GM21423 (cell line): ENCODE measurements at regions not wholly inside any gene's neighbourhood (a gene's known extent, or its start where the extent isn't known, plus 50 kb on each side); places are given as distances from the start of the nearest gene placed in this dataset.
"Not testable (repeated sequence)": the region's sequence is repeated elsewhere in the genome, so short reads cannot be mapped to it uniquely, and the experiment has no call there.

Experiments
- ATAC-seq: cut with Tn5 transposase; IDR thresholded peaks from one replicate; pipeline ENCODE4 v1.9.1; 2021; ENCODE audit warnings: mild to moderate bottlenecking, moderate library complexity; ENCODE audit not compliant: unreplicated experiment

- ATAC-seq: not testable (repeated sequence)
Measured at GRCh38 chr1:149695066-149695465, 87.4 kb upstream of the FCGR1A start.

GRCh38 chr1:149700220-149700619, 82.3 kb upstream of the FCGR1A start:
- not testable (repeated sequence) for ATAC-seq

DNA sequence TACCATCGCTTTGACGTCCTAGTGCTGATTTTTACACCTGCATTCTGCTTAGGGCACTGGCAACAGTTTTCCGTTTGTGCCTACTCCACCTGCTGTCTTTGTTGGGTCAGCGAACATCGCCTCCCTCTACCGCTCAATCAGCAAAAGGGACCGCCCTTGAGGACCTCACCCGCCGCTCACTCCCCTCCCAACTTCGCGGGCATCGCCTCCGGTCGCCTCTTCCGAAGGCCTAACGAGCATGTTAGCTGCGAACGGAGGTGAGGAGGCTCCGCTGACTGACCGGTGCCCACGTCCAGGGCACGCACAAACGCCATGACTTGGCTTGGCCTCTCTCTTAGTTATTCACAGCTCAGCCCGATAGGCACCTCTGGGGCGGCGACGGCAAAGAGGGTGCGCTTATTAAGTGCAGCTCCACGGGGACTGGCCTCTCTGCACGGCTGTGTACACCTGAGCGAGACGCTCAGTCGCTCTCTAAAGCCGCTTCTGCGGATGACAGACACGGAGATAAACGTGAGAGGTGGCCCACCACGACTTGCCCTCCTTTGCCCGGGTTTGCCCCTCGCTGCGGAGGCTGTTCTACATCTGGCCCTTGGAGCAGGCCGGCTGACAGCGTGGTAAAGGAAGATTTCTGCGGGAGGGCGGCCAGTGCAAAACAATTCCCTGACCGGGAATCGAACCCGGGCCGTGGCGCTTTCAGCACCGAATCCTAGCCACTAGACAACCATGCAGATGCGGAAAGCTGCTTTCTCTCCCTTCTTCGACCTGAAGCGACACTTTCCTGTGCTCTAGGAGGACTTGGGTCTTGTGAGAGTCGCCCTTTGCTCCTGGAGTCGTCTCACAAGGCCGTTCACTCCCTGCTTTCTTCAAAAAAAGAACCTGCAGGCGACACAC, 81.6 kb upstream of the FCGR1A start:
- not testable (repeated sequence) for ATAC-seq

- peak; percentile 58 for ATAC-seq
Measured at GRCh38 chr1:149708192-149708853, 74.2 kb upstream of the FCGR1A start.

DNA sequence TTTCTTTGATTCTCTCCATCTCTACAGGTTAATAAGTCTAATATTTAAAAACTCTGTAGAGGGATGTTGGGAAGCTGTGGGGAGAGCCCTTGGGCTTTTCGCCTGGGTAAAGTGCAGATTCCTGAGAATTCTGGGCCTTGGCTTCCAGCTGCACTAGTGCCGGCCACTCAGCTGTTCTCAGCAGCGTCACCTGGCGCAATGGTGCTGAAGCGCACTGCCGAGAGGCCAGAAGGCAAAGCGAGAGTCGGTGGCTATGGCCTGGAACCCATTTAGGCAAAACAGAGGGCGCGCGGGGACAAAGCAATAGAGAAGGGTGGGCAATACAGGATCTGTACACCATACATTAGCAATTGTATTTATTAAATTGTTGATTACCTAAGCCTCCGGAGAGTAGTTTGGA, 70.8 kb upstream of the FCGR1A start:
- ATAC-seq: peak; percentile 45

- ATAC-seq: not testable (repeated sequence)
Measured at GRCh38 chr1:149712154-149712927, 70.2 kb upstream of the FCGR1A start.

DNA sequence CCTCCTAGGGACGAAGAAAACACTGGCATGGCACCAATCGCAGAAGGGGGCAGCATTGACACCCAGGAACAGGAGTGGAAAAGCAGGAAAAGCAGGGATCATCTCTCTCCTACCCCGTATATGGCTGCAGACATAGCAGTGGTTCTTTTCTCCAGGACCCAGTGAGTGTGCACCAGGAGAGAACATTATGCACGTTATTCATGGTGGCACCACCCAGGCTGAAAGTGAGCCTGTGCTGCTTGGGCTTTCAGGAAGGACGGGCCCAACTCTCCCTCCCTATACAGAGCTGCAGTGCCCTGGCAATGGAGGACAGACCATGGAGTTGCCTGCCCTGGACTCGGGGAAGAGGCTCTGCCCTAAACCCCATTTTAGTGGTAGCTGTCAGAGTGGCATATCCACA, 69.0 kb upstream of the FCGR1A start:
- not testable (repeated sequence) for ATAC-seq

- not testable (repeated sequence) for ATAC-seq
Measured at GRCh38 chr1:149713952-149714351, 68.5 kb upstream of the FCGR1A start.

GRCh38 chr1:149724618-149725302, 57.7 kb upstream of the FCGR1A start:
- not testable (repeated sequence) for ATAC-seq

- not testable (repeated sequence) for ATAC-seq
Measured at GRCh38 chr1:149726688-149727087, 55.8 kb upstream of the FCGR1A start.

DNA sequence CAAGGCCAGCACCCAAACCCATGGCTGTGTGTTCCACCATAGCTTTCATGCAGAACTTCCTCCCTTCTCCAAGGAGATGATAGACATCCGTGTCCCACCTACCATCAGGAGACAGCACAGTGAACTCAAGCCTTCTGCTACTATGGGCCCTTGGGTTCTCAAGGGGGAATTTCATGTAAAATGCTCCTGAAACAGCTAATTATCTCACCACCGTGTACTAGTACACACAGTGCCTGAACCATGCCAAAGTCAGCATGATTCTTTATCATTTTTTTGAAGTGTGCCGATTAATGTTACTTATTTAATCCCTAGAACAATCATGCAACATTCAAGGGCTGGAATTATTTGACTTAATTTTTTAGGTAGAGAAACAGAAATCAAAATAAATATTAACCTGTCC, 53.9 kb upstream of the FCGR1A start:
- not testable (repeated sequence) for ATAC-seq
